ENCODE measurements at regions not wholly inside any gene's neighbourhood (a gene's known extent, or its start where the extent isn't known, plus 50 kb on each side); places are given as distances from the start of the nearest gene placed in this dataset.
"Not testable (repeated sequence)": the region's sequence is repeated elsewhere in the genome, so short reads cannot be mapped to it uniquely, and the experiment has no call there.

- Histone ChIP-seq H3K27ac (replicated peaks in 1 of 4) (no peak overlapping the region), H3K4me1 (peaks cover 0 to 47% (median 34%) of the 10 kb centered on the region in 4 donors), H3K36me3 (no peaks in the 10 kb centered on the region), H3K27me3 (no peaks in the 10 kb centered on the region), H3K4me3 (no peak overlapping the region), H3K9me3 (no peaks in the 10 kb centered on the region)
- no peak for TF ChIP-seq CTCF (IDR thresholded peaks at IDR 0.05)
- no peak for TF ChIP-seq POLR2AphosphoS5 (IDR thresholded peaks at IDR 0.05)
- no peak for TF ChIP-seq EP300 (IDR thresholded peaks at IDR 0.05)
- TF ChIP-seq POLR2A (IDR thresholded peaks at IDR 0.05; ENCODE audit: low read depth): no peak
- no peak for DNase-seq (ENCODE audit: extremely low spot score)
- intact Hi-C loops (cut with DNase I): no loop called here
Observed at GRCh38 chr18:60021556-60021955, 121.8 kb downstream of the PMAIP1 start.

- H3K27ac ChIP-seq (replicated peaks in 1 of 4): peak overlapping the region in 2 of 4 donors; percentile 6 to 31
- H3K27me3 ChIP-seq: no peaks in the 10 kb centered on the region
- H3K9me3 ChIP-seq: no peaks in the 10 kb centered on the region
- DNase-seq (ENCODE audit: extremely low spot score): no peak
- peaks cover 0 to 47% (median 33%) of the 10 kb centered on the region in 4 donors for H3K4me1 ChIP-seq
- TF ChIP-seq POLR2A (IDR thresholded peaks at IDR 0.05; ENCODE audit: low read depth) (no peak), POLR2AphosphoS5 (IDR thresholded peaks at IDR 0.05) (no peak), EP300 (IDR thresholded peaks at IDR 0.05) (no peak), CTCF (IDR thresholded peaks at IDR 0.05) (no peak)
- no peak overlapping the region for H3K4me3 ChIP-seq
- intact Hi-C loops (cut with DNase I): no loop called here
- 87% methylated on average over 7 of the region's 7 CpGs for WGBS
- H3K36me3 ChIP-seq: no peaks in the 10 kb centered on the region
Observed at GRCh38 chr18:60020107-60020925, 120.5 kb downstream of the PMAIP1 start.

DNA sequence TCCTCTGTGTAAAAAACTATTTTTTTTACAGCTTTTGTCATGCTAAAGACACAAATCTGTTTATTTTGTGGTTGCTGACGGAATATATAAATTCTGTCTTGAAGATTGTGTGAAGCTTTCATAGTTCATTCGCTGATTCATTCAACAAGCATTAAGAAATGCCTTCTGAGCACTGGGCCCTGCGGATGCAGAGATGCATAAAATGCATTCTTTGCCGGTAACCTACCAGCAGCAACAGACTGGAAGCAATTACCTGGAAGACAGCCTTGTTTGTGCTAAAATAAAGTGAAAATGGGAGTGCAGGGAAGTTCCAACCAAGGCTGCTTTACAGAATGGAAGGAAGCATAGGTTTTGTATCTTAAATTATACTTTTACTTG, 119.7 kb downstream of the PMAIP1 start:
- Histone ChIP-seq H3K36me3 (no peaks in the 10 kb centered on the region), H3K27ac (replicated peaks in 1 of 4) (no peak overlapping the region), H3K4me1 (peaks cover 0 to 38% (median 27%) of the 10 kb centered on the region in 4 donors), H3K27me3 (no peaks in the 10 kb centered on the region), H3K9me3 (no peaks in the 10 kb centered on the region), H3K4me3 (no peak overlapping the region)
- intact Hi-C loops (cut with DNase I): no loop called here
- 87% methylated on average over 4 of the region's 4 CpGs for WGBS
- TF ChIP-seq CTCF (IDR thresholded peaks at IDR 0.05) (no peak), POLR2A (IDR thresholded peaks at IDR 0.05; ENCODE audit: low read depth) (no peak), POLR2AphosphoS5 (IDR thresholded peaks at IDR 0.05) (no peak), EP300 (IDR thresholded peaks at IDR 0.05) (no peak)
- no peak for DNase-seq (ENCODE audit: extremely low spot score)

GRCh38 chr18:60018618-60019462, 119.0 kb downstream of the PMAIP1 start:
- no peak overlapping the region for H3K4me3 ChIP-seq
- no peak for DNase-seq (ENCODE audit: extremely low spot score)
- intact Hi-C loops (cut with DNase I): no loop called here
- WGBS: 43% methylated on average over 3 of the region's 3 CpGs
- no peaks in the 10 kb centered on the region for H3K27me3 ChIP-seq
- H3K27ac ChIP-seq (replicated peaks in 1 of 4): no peak overlapping the region
- no peak for TF ChIP-seq CTCF (IDR thresholded peaks at IDR 0.05)
- no peak for TF ChIP-seq POLR2A (IDR thresholded peaks at IDR 0.05; ENCODE audit: low read depth)
- no peak for TF ChIP-seq EP300 (IDR thresholded peaks at IDR 0.05)
- TF ChIP-seq POLR2AphosphoS5 (IDR thresholded peaks at IDR 0.05): no peak
- no peaks in the 10 kb centered on the region for H3K36me3 ChIP-seq
- peaks cover 0 to 32% (median 26%) of the 10 kb centered on the region in 4 donors for H3K4me1 ChIP-seq
- H3K9me3 ChIP-seq: no peaks in the 10 kb centered on the region

DNA sequence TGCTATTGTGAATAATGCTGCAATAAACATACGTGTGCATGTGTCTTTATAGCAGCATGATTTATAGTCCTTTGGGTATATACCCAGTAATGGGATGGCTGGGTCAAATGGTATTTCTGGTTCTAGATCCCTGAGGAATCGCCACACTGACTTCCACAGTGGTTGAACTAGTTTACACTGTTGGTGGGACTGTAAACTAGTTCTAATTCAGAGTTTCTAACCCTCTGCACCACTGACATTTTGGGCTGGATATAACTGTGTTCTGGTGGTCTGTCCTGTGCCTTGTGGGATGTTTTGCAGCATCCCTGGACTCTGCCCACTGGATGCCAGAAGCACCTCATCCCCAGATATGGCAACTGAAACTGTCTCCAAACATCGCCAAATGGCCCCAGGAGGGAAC, 118.3 kb downstream of the PMAIP1 start:
- H3K27ac ChIP-seq (replicated peaks in 1 of 4); H3K9me3 ChIP-seq; H3K36me3 ChIP-seq; DNase-seq (ENCODE audit: extremely low spot score); H3K4me3 ChIP-seq; H3K27me3 ChIP-seq; intact Hi-C loops (cut with DNase I): not testable (repeated sequence)
- H3K4me1 ChIP-seq: peaks cover 0 to 30% (median 24%) of the 10 kb centered on the region in 4 donors
- WGBS: 96% methylated on average over 2 of the region's 3 CpGs
